Uterus (tissue), 2 donors: ENCODE measurements at regions not wholly inside any gene's neighbourhood (a gene's known extent, or its start where the extent isn't known, plus 50 kb on each side); places are given as distances from the start of the nearest gene placed in this dataset.

Experiments
- CTCF ChIP-seq, 4 experiments: fragments of 200-600 bp in 2 of 4; fragments of 450-650 bp in 2 of 4; sonication (generic) in 2 of 4; IDR thresholded peaks; one replicate each; pipeline ENCODE4 v1.5.1; 2016 to 2019; ENCODE audit warnings: antibody characterized with exemption in 4 of 4, mild to moderate bottlenecking in 2 of 4, moderate library complexity in 1 of 4
- POLR2A ChIP-seq, 2 donors: fragments of 450-650 bp; IDR thresholded peaks; one replicate each; pipeline ENCODE4 v1.6.1; 2016; ENCODE audit warnings: antibody characterized with exemption in 2 of 2, mild to moderate bottlenecking in 1 of 2, moderate library complexity in 1 of 2

GRCh38 chr1:221363039-221363438 is 378.9 kb downstream of the DUSP10 start:
- TF ChIP-seq POLR2A (IDR thresholded peaks at IDR 0.05) (no peak), CTCF (IDR thresholded peaks at IDR 0.05) (no peak)
